ENCODE measurements at regions not wholly inside any gene's neighbourhood (a gene's known extent, or its start where the extent isn't known, plus 50 kb on each side); places are given as distances from the start of the nearest gene placed in this dataset.

DNA sequence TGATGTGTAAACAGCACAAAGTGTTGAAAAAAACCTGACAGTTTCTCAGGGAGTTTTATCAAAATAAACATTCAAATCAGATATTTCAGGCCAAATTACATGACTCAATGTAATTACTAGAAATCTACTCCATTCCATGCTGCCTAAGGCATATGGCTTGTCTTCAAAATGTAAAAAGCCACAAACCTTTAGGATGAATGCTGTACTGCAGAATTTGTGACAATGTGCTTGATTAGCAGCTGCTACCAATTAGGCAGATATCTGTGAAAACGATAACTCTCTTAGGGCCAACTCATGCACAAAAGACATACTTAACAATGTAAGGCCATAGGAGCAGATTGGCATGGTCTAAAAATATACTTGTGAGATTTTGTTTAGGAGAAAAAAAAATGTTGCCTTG is 267.0 kb downstream of the DACT1 start:
- TF ChIP-seq, protein P1, sequence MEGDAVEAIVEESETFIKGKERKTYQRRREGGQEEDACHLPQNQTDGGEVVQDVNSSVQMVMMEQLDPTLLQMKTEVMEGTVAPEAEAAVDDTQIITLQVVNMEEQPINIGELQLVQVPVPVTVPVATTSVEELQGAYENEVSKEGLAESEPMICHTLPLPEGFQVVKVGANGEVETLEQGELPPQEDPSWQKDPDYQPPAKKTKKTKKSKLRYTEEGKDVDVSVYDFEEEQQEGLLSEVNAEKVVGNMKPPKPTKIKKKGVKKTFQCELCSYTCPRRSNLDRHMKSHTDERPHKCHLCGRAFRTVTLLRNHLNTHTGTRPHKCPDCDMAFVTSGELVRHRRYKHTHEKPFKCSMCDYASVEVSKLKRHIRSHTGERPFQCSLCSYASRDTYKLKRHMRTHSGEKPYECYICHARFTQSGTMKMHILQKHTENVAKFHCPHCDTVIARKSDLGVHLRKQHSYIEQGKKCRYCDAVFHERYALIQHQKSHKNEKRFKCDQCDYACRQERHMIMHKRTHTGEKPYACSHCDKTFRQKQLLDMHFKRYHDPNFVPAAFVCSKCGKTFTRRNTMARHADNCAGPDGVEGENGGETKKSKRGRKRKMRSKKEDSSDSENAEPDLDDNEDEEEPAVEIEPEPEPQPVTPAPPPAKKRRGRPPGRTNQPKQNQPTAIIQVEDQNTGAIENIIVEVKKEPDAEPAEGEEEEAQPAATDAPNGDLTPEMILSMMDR (conservative IDR thresholded peaks at IDR 0.05), result no peak
- TF ChIP-seq EZH2 (IDR thresholded peaks at IDR 0.05; ENCODE audit: low read depth), result no peak
